Calu3 (cell line): ENCODE measurements at regions not wholly inside any gene's neighbourhood (a gene's known extent, or its start where the extent isn't known, plus 50 kb on each side); places are given as distances from the start of the nearest gene placed in this dataset.
"Not testable (repeated sequence)": the region's sequence is repeated elsewhere in the genome, so short reads cannot be mapped to it uniquely, and the experiment has no call there.

ENCODE experiments used
- BruUV-seq: library from RNA; stranded (reverse); fragments of 400-500 nt; replicated peaks from 2 replicates; lab custom pipeline; 2021; lab: Mats Ljungman, UMichigan
- CTCF ChIA-PET: fragments of 300-600 bp; sonication (Branson Sonifier 250); formaldehyde crosslinking; loops from one replicate; lab custom pipeline; 2022; ENCODE audit warnings: antibody characterized with exemption; lab: Charles Lee
- DNase-seq: peaks from one replicate; pipeline ENCODE4 v3.0.0; 2022
- H3K27ac Mint-ChIP-seq: one replicate; pipeline ENCODE4 v1.8.0; 2022; ENCODE audit warnings: mixed read lengths; ENCODE audit not compliant: unreplicated experiment
- H3K27me3 Mint-ChIP-seq: one replicate; pipeline ENCODE4 v1.8.0; 2022; ENCODE audit warnings: mixed read lengths; ENCODE audit not compliant: unreplicated experiment
- H3K36me3 Mint-ChIP-seq: one replicate; pipeline ENCODE4 v1.8.0; 2022; ENCODE audit warnings: mild to moderate bottlenecking, moderate library complexity, mixed read lengths; ENCODE audit not compliant: insufficient read depth, unreplicated experiment
- H3K4me1 Mint-ChIP-seq: one replicate; pipeline ENCODE4 v1.8.0; 2022; ENCODE audit warnings: mild to moderate bottlenecking, low read depth, mixed read lengths; ENCODE audit not compliant: unreplicated experiment
- H3K4me3 Mint-ChIP-seq: one replicate; pipeline ENCODE4 v1.8.0; 2022; ENCODE audit warnings: mild to moderate bottlenecking, low read depth, moderate library complexity, mixed read lengths; ENCODE audit not compliant: unreplicated experiment
- H3K9me3 Mint-ChIP-seq: one replicate; pipeline ENCODE4 v1.8.0; 2022; ENCODE audit warnings: low read depth, mixed read lengths; ENCODE audit not compliant: unreplicated experiment
- CTCF ChIP-seq: fragments of 200-600 bp; IDR thresholded peaks from one replicate; pipeline ENCODE4 v1.8.0; 2022; ENCODE audit warnings: antibody characterized with exemption; ENCODE audit not compliant: unreplicated experiment
- intact Hi-C: fragments of 100-400 bp; cut with micrococcal nuclease; formaldehyde crosslinking; loops from one replicate; pipeline ENCODE4 v1.10.0; 2022; ENCODE audit not compliant: unreplicated experiment

GRCh38 chrX:85808217-85808616 lies 239.1 kb downstream of the CHM start:
- CTCF ChIA-PET: no interaction called here
- H3K27ac Mint-ChIP-seq: no peak overlapping the region
- H3K4me3 Mint-ChIP-seq: no peak overlapping the region
- no peak for TF ChIP-seq CTCF
- no peak for DNase-seq
- H3K27me3 Mint-ChIP-seq: no peaks in the 10 kb centered on the region
- BruUV-seq: no TSS peak
- H3K36me3 Mint-ChIP-seq: no peaks in the 10 kb centered on the region
- intact Hi-C loops: no loop called here
- H3K4me1 Mint-ChIP-seq: no peaks in the 10 kb centered on the region
- H3K9me3 Mint-ChIP-seq: peaks cover 8% of the 10 kb centered on the region

- H3K27ac Mint-ChIP-seq, BruUV-seq, intact Hi-C loops, DNase-seq, H3K27me3 Mint-ChIP-seq, H3K4me1 Mint-ChIP-seq, H3K4me3 Mint-ChIP-seq, H3K9me3 Mint-ChIP-seq, CTCF ChIA-PET, H3K36me3 Mint-ChIP-seq: not testable (repeated sequence)
These were observed 275.0 kb downstream of the CHM start for GRCh38 chrX:85772391-85772790.

- Mint-ChIP-seq H3K27ac (no peak overlapping the region), H3K27me3 (no peaks in the 10 kb centered on the region), H3K36me3 (no peaks in the 10 kb centered on the region), H3K9me3 (peaks cover 4% of the 10 kb centered on the region), H3K4me1 (no peaks in the 10 kb centered on the region), H3K4me3 (no peak overlapping the region)
- no peak for TF ChIP-seq CTCF
- no TSS peak for BruUV-seq
- intact Hi-C loops: no loop called here
- CTCF ChIA-PET: no interaction called here
- DNase-seq: no peak
These were observed 281.7 kb downstream of the CHM start for GRCh38 chrX:85765651-85766050.

- H3K9me3 Mint-ChIP-seq, intact Hi-C loops, BruUV-seq: not testable (repeated sequence)
These were observed 324.3 kb downstream of the CHM start for GRCh38 chrX:85723025-85723424.

GRCh38 chrX:85703233-85703632 lies 323.8 kb upstream of the POF1B start:
- BruUV-seq, H3K27me3 Mint-ChIP-seq, H3K36me3 Mint-ChIP-seq, H3K9me3 Mint-ChIP-seq, CTCF ChIA-PET, H3K4me1 Mint-ChIP-seq, DNase-seq, intact Hi-C loops, H3K27ac Mint-ChIP-seq, H3K4me3 Mint-ChIP-seq: not testable (repeated sequence)

More at GRCh38 chrX:85723025-85723424, 324.3 kb downstream of the CHM start:
- DNase-seq, H3K27ac Mint-ChIP-seq, H3K36me3 Mint-ChIP-seq, H3K27me3 Mint-ChIP-seq, CTCF ChIA-PET, H3K4me1 Mint-ChIP-seq, H3K4me3 Mint-ChIP-seq: not testable (repeated sequence)

- Mint-ChIP-seq H3K36me3 (no peaks in the 10 kb centered on the region), H3K4me3 (no peak overlapping the region), H3K27ac (no peak overlapping the region), H3K27me3 (no peaks in the 10 kb centered on the region), H3K9me3 (peaks cover 15% of the 10 kb centered on the region), H3K4me1 (no peaks in the 10 kb centered on the region)
- no TSS peak for BruUV-seq
- intact Hi-C loops: no loop called here
- DNase-seq: no peak
- TF ChIP-seq CTCF: no peak
- CTCF ChIA-PET: no interaction called here
These were observed 319.5 kb upstream of the POF1B start for GRCh38 chrX:85698921-85699320.
